OCI-LY7 (cell line): ENCODE measurements at regions not wholly inside any gene's neighbourhood (a gene's known extent, or its start where the extent isn't known, plus 50 kb on each side); places are given as distances from the start of the nearest gene placed in this dataset.

Source experiments
- BruUV-seq: library from RNA; stranded (reverse); fragments of 400-500 nt; replicated peaks from 2 replicates; lab custom pipeline; 2021; lab: Mats Ljungman, UMichigan
- CTCF ChIA-PET: fragments of 300-600 bp; sonication (Branson Sonifier 250); formaldehyde crosslinking; loops from one replicate; lab custom pipeline; 2022; ENCODE audit warnings: antibody characterized with exemption; ENCODE audit not compliant: unreplicated experiment; lab: Charles Lee
- POLR2A ChIA-PET: fragments of 300-600 bp; sonication (Branson Sonifier 250); formaldehyde crosslinking; loops from one replicate; lab custom pipeline; 2022; ENCODE audit warnings: antibody characterized with exemption; lab: Charles Lee
- DNase-seq: peaks from one replicate; pipeline ENCODE4 v3.0.0-alpha.2; 2015; ENCODE audit warnings: low spot score
- H2AFZ ChIP-seq: fragments of 200-600 bp; sonication (generic), shearing (Covaris generic); 2 replicates; pipeline ENCODE4 v1.6.1; 2014; ENCODE audit warnings: mild to moderate bottlenecking, antibody characterized with exemption, low read length, moderate library complexity
- H3K27ac ChIP-seq: fragments of 200-600 bp; sonication (generic); 2 replicates; pipeline ENCODE4 v1.5.1; 2014; ENCODE audit warnings: mixed run types, low read depth, mild to moderate bottlenecking, moderate library complexity, low read length, inconsistent platforms; ENCODE audit not compliant: poor library complexity, severe bottlenecking
- H3K36me3 ChIP-seq: fragments of 200-600 bp; sonication (generic); 2 replicates; pipeline ENCODE4 v1.6.1; 2014; ENCODE audit warnings: mild to moderate bottlenecking, antibody characterized with exemption, low read length, moderate library complexity, mixed read lengths; ENCODE audit not compliant: insufficient read depth
- H3K4me1 ChIP-seq: fragments of 200-600 bp; sonication (generic); 2 replicates; pipeline ENCODE4 v1.5.1; 2014; ENCODE audit warnings: mild to moderate bottlenecking, low read length; ENCODE audit not compliant: insufficient read depth, poor library complexity, severe bottlenecking
- H3K4me2 ChIP-seq: fragments of 200-600 bp; sonication (generic); 2 replicates; pipeline ENCODE4 v1.6.1; 2014; ENCODE audit warnings: mild to moderate bottlenecking, low read length
- H3K4me3 ChIP-seq: fragments of 200-600 bp; sonication (generic); 2 replicates; pipeline ENCODE4 v1.5.1; 2014; ENCODE audit warnings: mild to moderate bottlenecking, low read depth, low read length; ENCODE audit not compliant: poor library complexity, severe bottlenecking
- H3K79me2 ChIP-seq: fragments of 200-600 bp; sonication (generic); 2 replicates; pipeline ENCODE4 v1.6.1; 2016; ENCODE audit warnings: low read depth, mild to moderate bottlenecking, low read length, moderate library complexity, mixed read lengths; ENCODE audit not compliant: insufficient read depth
- H3K9me2 ChIP-seq: fragments of 200-600 bp; sonication (generic); 2 replicates; pipeline ENCODE4 v1.6.1; 2016; ENCODE audit warnings: mild to moderate bottlenecking, low read length, mixed read lengths; ENCODE audit not compliant: insufficient read depth
- H3K9me3 ChIP-seq: fragments of 200-600 bp; sonication (generic); 2 replicates; pipeline ENCODE4 v1.6.1; 2014; ENCODE audit warnings: mild to moderate bottlenecking, mixed run types, low read length, mixed read lengths
- H4K20me1 ChIP-seq: fragments of 200-600 bp; sonication (generic); 2 replicates; pipeline ENCODE4 v1.6.1; 2014; ENCODE audit warnings: mild to moderate bottlenecking, antibody characterized with exemption, low read length, moderate library complexity, mixed read lengths; ENCODE audit not compliant: insufficient read depth
- CTCF ChIP-seq: fragments of 200-600 bp; sonication (generic); conservative IDR thresholded peaks from 2 replicates; pipeline ENCODE4 v1.5.1; 2014; ENCODE audit warnings: mild to moderate bottlenecking, antibody characterized with exemption, low read length, moderate library complexity, mixed read lengths
- EZH2phosphoT487 ChIP-seq: fragments of 200-600 bp; sonication (generic); IDR thresholded peaks from 2 replicates; pipeline ENCODE4 v1.6.1; 2018; ENCODE audit warnings: low read depth, borderline replicate concordance, mild to moderate bottlenecking, mixed run types, antibody characterized with exemption, low read length, moderate library complexity, mixed read lengths
- intact Hi-C: fragments of 100-400 bp; cut with micrococcal nuclease; formaldehyde crosslinking; loops from one replicate; pipeline ENCODE4 v1.10.0; 2022; ENCODE audit not compliant: unreplicated experiment

DNA sequence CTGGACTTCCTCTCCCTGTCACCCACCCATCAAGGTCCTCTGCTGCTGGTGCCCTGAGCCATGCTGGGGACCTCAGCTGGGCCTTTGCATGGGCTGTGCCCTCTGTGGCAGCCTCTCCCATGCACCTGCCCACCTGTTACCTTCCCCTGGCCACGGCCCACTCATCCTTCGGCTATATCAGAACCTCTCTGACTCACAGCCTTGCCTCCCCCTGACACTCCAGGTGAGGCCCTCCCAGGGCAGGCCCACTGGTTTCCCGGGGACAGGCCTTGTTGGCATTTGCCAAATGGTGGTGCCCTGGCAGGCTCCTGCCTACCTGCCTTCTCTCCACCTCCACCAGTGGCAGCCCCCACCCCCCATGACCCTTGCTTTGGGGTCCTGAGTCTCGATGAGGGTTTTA, 73.7 kb upstream of the PRR5 start:
- Histone ChIP-seq H3K9me2 (no peaks in the 10 kb centered on the region), H2AFZ (no peak overlapping the region), H3K4me3 (no peak overlapping the region), H3K9me3 (no peaks in the 10 kb centered on the region), H3K36me3 (no peaks in the 10 kb centered on the region), H3K27ac (no peak overlapping the region), H3K4me1 (no peaks in the 10 kb centered on the region), H4K20me1 (no peaks in the 10 kb centered on the region), H3K4me2 (no peak overlapping the region), H3K79me2 (no peaks in the 10 kb centered on the region)
- ChIA-PET CTCF (no interaction called here), POLR2A (no interaction called here)
- BruUV-seq: no TSS peak
- intact Hi-C loops: loop anchor here (10.0 kb wide), 1 partner anchor 743 kb away; no protein-coding TSS in a partner anchor
- TF ChIP-seq CTCF (no peak), EZH2phosphoT487 (no peak)
- no peak for DNase-seq

- BruUV-seq: no TSS peak
These were observed 74.4 kb upstream of the PRR5 start for GRCh38 chr22:44627521-44628139.

More at GRCh38 chr22:44627521-44628139, 74.4 kb upstream of the PRR5 start:
- Histone ChIP-seq H3K4me2 (no peak overlapping the region), H3K4me3 (no peak overlapping the region), H3K79me2 (no peaks in the 10 kb centered on the region), H4K20me1 (no peaks in the 10 kb centered on the region), H3K9me3 (no peaks in the 10 kb centered on the region), H3K27ac (no peak overlapping the region), H3K36me3 (no peaks in the 10 kb centered on the region), H3K9me2 (no peaks in the 10 kb centered on the region), H3K4me1 (no peaks in the 10 kb centered on the region), H2AFZ (no peak overlapping the region)
- POLR2A ChIA-PET: no interaction called here
- intact Hi-C loops: loop anchor here (10.0 kb wide), 1 partner anchor 743 kb away; no protein-coding TSS in a partner anchor
- no peak for DNase-seq
- CTCF ChIA-PET: no interaction called here
- TF ChIP-seq CTCF (no peak), EZH2phosphoT487 (no peak)
